ENCODE measurements at regions not wholly inside any gene's neighbourhood (a gene's known extent, or its start where the extent isn't known, plus 50 kb on each side); places are given as distances from the start of the nearest gene placed in this dataset.

DNA sequence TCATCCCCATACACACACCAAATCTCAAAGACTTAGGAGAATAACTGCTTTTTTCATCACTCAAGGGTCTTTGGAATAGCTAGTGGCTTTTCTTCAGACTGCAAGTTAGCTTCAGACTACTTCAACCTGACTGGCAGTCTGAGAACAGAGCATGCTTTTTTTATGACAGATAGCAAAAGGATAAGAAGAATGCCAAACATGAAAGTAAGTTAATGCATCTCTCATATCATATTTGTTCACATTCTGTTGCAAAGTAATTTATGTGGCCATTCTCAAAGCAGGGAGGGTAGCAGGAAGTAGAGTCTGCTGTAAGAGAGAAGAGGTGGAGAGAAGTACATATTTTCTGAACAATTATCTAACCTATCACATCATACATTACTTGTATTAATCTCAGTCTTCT lies 544.4 kb downstream of the ZPLD1 start:
- TF ChIP-seq CTCF (IDR thresholded peaks at IDR 0.05; ENCODE audit: insufficient read depth, low read length) (no peak), POLR2AphosphoS5 (IDR thresholded peaks at IDR 0.05; ENCODE audit: low read depth) (no peak), GABPA (IDR thresholded peaks at IDR 0.05; ENCODE audit: low read depth) (no peak), SPI1 (IDR thresholded peaks at IDR 0.05; ENCODE audit: borderline replicate concordance, low read depth) (no peak)

All from HL-60 (cell line).